ENCODE measurements at regions not wholly inside any gene's neighbourhood (a gene's known extent, or its start where the extent isn't known, plus 50 kb on each side); places are given as distances from the start of the nearest gene placed in this dataset.

DNA sequence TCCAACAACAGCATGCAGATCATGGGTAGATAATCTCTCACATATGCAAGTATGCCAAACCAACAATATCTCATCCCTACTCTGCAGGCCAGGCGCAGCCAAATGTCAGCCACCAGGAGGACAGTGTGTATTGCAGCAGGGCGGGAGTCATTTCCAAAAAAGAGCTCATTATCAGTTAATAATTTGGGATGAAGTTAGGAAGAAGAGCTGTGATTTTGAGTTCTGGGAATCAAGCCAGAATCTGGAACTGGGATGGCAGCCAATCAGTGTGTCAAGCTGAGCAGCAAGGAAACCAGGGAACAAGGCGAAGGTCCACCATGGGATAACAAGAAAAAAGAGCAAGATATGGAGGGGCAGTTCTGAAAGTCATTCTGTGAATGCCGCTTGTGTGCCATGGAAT is 88.2 kb upstream of the CAMK2D start:
- no peak overlapping the region for H3K18ac ChIP-seq (ENCODE audit: low read depth in 1 of 2, low read length in 2 of 2)
- H3K36me3 ChIP-seq (ENCODE audit: control insufficient read depth in 1 of 2, insufficient read depth in 2 of 2, low read depth in 1 of 2, low read length in 2 of 2): no peaks in the 10 kb centered on the region
- no peak overlapping the region for H3K4me3 ChIP-seq (ENCODE audit: insufficient read depth in 1 of 2, low read depth in 1 of 2, low read length in 2 of 2)
- no peak overlapping the region for H3K4ac ChIP-seq (ENCODE audit: low read depth in 1 of 2, low read length in 2 of 2)
- no peaks in the 10 kb centered on the region for H3K27me3 ChIP-seq (ENCODE audit: control insufficient read depth in 1 of 2, insufficient read depth in 1 of 2, low read length in 2 of 2)
- no peak for DNase-seq
- no peak overlapping the region for H2AFZ ChIP-seq (ENCODE audit: low read depth, low read length)
- WGBS: 71% methylated on average over 4 of the region's 4 CpGs
- H3K14ac ChIP-seq (ENCODE audit: low read length in 2 of 2): no peak overlapping the region
- H2BK12ac ChIP-seq (ENCODE audit: low read length in 2 of 2): no peak overlapping the region
- H3K9ac ChIP-seq (ENCODE audit: low read length): no peak overlapping the region
- H4K91ac ChIP-seq (ENCODE audit: low read length): peak overlapping the region; percentile 27
- H3K79me1 ChIP-seq (replicated peaks; ENCODE audit: low read length, poor library complexity, severe bottlenecking): no peaks in the 10 kb centered on the region
- H3K9me3 ChIP-seq (ENCODE audit: control insufficient read depth, low read length): no peaks in the 10 kb centered on the region
- no peak overlapping the region for H4K8ac ChIP-seq (ENCODE audit: low read length)
- H2BK120ac ChIP-seq (ENCODE audit: low read depth, low read length): no peak overlapping the region
- H2BK15ac ChIP-seq (ENCODE audit: low read depth, poor library complexity, severe bottlenecking): no peak overlapping the region
- no peak overlapping the region for H3K23ac ChIP-seq (ENCODE audit: low read length in 2 of 2)
- H3K27ac ChIP-seq (ENCODE audit: low read length, poor library complexity, severe bottlenecking): no peak overlapping the region
- no peak overlapping the region for H2BK5ac ChIP-seq (ENCODE audit: low read depth, low read length, poor library complexity, severe bottlenecking)
- no peak overlapping the region for H2AK5ac ChIP-seq (ENCODE audit: low read length, severe bottlenecking)
- H3K4me2 ChIP-seq (ENCODE audit: low read length, poor library complexity, severe bottlenecking): no peak overlapping the region
- H3K4me1 ChIP-seq (ENCODE audit: control insufficient read depth, insufficient read depth, low read depth, low read length): no peaks in the 10 kb centered on the region

DNA sequence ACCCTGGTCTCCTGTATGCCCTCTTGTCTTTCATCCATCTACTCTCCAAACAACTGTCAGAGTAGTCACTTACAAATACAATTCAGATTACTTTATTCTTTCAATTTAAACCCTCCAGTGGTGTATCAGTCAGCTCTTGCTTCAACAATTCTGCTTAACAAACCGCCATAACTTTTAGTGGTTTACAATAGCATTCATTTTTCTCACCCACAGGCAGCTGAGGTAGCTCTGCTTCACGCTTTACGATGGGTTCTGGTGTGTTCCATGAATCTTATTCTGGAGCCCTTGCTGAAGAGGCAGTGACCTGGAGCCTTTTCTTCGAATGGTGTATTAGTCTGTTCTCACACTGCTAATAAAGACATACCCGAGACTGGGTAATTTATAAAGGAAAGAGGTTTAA is 86.2 kb upstream of the CAMK2D start:
- whole genome bisulfite sequencing: 98% methylated on average over 3 of the region's 5 CpGs
- H3K14ac ChIP-seq (ENCODE audit: low read length in 2 of 2): no peak overlapping the region
- H3K79me1 ChIP-seq (replicated peaks; ENCODE audit: low read length, poor library complexity, severe bottlenecking): no peaks in the 10 kb centered on the region
- no peak overlapping the region for H3K27ac ChIP-seq (ENCODE audit: low read length, poor library complexity, severe bottlenecking)
- no peak overlapping the region for H4K91ac ChIP-seq (ENCODE audit: low read length)
- no peak overlapping the region for H2BK120ac ChIP-seq (ENCODE audit: low read depth, low read length)
- DNase-seq: no peak
- no peak overlapping the region for H3K18ac ChIP-seq (ENCODE audit: low read depth in 1 of 2, low read length in 2 of 2)
- H3K9me3 ChIP-seq (ENCODE audit: control insufficient read depth, low read length): no peaks in the 10 kb centered on the region
- no peak overlapping the region for H3K9ac ChIP-seq (ENCODE audit: low read length)
- no peak overlapping the region for H2BK5ac ChIP-seq (ENCODE audit: low read depth, low read length, poor library complexity, severe bottlenecking)
- no peak overlapping the region for H4K8ac ChIP-seq (ENCODE audit: low read length)
- no peak overlapping the region for H2AFZ ChIP-seq (ENCODE audit: low read depth, low read length)
- no peak overlapping the region for H3K4me2 ChIP-seq (ENCODE audit: low read length, poor library complexity, severe bottlenecking)
- H2BK12ac ChIP-seq (ENCODE audit: low read length in 2 of 2): no peak overlapping the region
- H3K27me3 ChIP-seq (ENCODE audit: control insufficient read depth in 1 of 2, insufficient read depth in 1 of 2, low read length in 2 of 2): no peaks in the 10 kb centered on the region
- H3K4me1 ChIP-seq (ENCODE audit: control insufficient read depth, insufficient read depth, low read depth, low read length): no peaks in the 10 kb centered on the region
- H2BK15ac ChIP-seq (ENCODE audit: low read depth, poor library complexity, severe bottlenecking): no peak overlapping the region
- H2AK5ac ChIP-seq (ENCODE audit: low read length, severe bottlenecking): no peak overlapping the region
- H3K23ac ChIP-seq (ENCODE audit: low read length in 2 of 2): no peak overlapping the region
- H3K36me3 ChIP-seq (ENCODE audit: control insufficient read depth in 1 of 2, insufficient read depth in 2 of 2, low read depth in 1 of 2, low read length in 2 of 2): no peaks in the 10 kb centered on the region
- no peak overlapping the region for H3K4ac ChIP-seq (ENCODE audit: low read depth in 1 of 2, low read length in 2 of 2)
- no peak overlapping the region for H3K4me3 ChIP-seq (ENCODE audit: insufficient read depth in 1 of 2, low read depth in 1 of 2, low read length in 2 of 2)

DNA sequence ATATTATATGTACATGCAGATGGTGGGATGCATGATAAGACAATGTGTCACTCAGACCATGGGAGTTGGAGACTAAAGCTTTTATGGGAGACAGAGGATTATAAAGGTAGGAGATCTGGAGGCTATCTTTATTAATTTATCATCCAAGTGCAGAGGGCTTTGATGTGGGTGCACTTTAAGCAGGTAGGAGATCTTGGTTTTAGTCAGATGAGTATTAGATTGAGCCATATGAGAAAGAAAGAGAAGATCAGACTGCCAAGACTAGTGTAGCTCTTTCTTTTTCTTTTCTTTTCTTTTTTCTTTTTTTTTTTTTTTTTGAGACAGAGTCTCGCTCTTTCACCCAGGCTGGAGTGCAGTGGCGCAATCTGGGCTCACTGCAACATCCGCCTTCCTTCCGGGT is 84.9 kb upstream of the CAMK2D start:
- H3K27ac ChIP-seq (ENCODE audit: low read length, poor library complexity, severe bottlenecking): no peak overlapping the region
- DNase-seq: no peak
- no peak overlapping the region for H3K4ac ChIP-seq (ENCODE audit: low read depth in 1 of 2, low read length in 2 of 2)
- H2AFZ ChIP-seq (ENCODE audit: low read depth, low read length): no peak overlapping the region
- H3K4me1 ChIP-seq (ENCODE audit: control insufficient read depth, insufficient read depth, low read depth, low read length): no peaks in the 10 kb centered on the region
- H3K36me3 ChIP-seq (ENCODE audit: control insufficient read depth in 1 of 2, insufficient read depth in 2 of 2, low read depth in 1 of 2, low read length in 2 of 2): no peaks in the 10 kb centered on the region
- no peak overlapping the region for H4K91ac ChIP-seq (ENCODE audit: low read length)
- H2BK12ac ChIP-seq (ENCODE audit: low read length in 2 of 2): no peak overlapping the region
- H2AK5ac ChIP-seq (ENCODE audit: low read length, severe bottlenecking): no peak overlapping the region
- no peaks in the 10 kb centered on the region for H3K9me3 ChIP-seq (ENCODE audit: control insufficient read depth, low read length)
- H2BK5ac ChIP-seq (ENCODE audit: low read depth, low read length, poor library complexity, severe bottlenecking): no peak overlapping the region
- H3K23ac ChIP-seq (ENCODE audit: low read length in 2 of 2): no peak overlapping the region
- H2BK120ac ChIP-seq (ENCODE audit: low read depth, low read length): no peak overlapping the region
- H3K18ac ChIP-seq (ENCODE audit: low read depth in 1 of 2, low read length in 2 of 2): no peak overlapping the region
- H3K9ac ChIP-seq (ENCODE audit: low read length): no peak overlapping the region
- no peak overlapping the region for H4K8ac ChIP-seq (ENCODE audit: low read length)
- H3K4me3 ChIP-seq (ENCODE audit: insufficient read depth in 1 of 2, low read depth in 1 of 2, low read length in 2 of 2): no peak overlapping the region
- no peaks in the 10 kb centered on the region for H3K79me1 ChIP-seq (replicated peaks; ENCODE audit: low read length, poor library complexity, severe bottlenecking)
- H3K27me3 ChIP-seq (ENCODE audit: control insufficient read depth in 1 of 2, insufficient read depth in 1 of 2, low read length in 2 of 2): no peaks in the 10 kb centered on the region
- no peak overlapping the region for H3K4me2 ChIP-seq (ENCODE audit: low read length, poor library complexity, severe bottlenecking)
- no peak overlapping the region for H2BK15ac ChIP-seq (ENCODE audit: low read depth, poor library complexity, severe bottlenecking)
- 93% methylated on average over 4 of the region's 4 CpGs for WGBS
- H3K14ac ChIP-seq (ENCODE audit: low read length in 2 of 2): no peak overlapping the region

- Histone ChIP-seq H2AFZ (ENCODE audit: low read depth, low read length) (no peak overlapping the region), H3K79me1 (replicated peaks; ENCODE audit: low read length, poor library complexity, severe bottlenecking) (no peaks in the 10 kb centered on the region), H3K9ac (ENCODE audit: low read length) (peak overlapping the region; percentile 22), H3K4ac (ENCODE audit: low read depth in 1 of 2, low read length in 2 of 2) (no peak overlapping the region), H4K8ac (ENCODE audit: low read length) (no peak overlapping the region), H3K4me3 (ENCODE audit: insufficient read depth in 1 of 2, low read depth in 1 of 2, low read length in 2 of 2) (peak overlapping the region in 1 of 2 experiments; percentile 27), H3K18ac (ENCODE audit: low read depth in 1 of 2, low read length in 2 of 2) (no peak overlapping the region), H3K27me3 (ENCODE audit: control insufficient read depth in 1 of 2, insufficient read depth in 1 of 2, low read length in 2 of 2) (no peaks in the 10 kb centered on the region), H3K27ac (ENCODE audit: low read length, poor library complexity, severe bottlenecking) (no peak overlapping the region), H3K36me3 (ENCODE audit: control insufficient read depth in 1 of 2, insufficient read depth in 2 of 2, low read depth in 1 of 2, low read length in 2 of 2) (no peaks in the 10 kb centered on the region), H4K91ac (ENCODE audit: low read length) (no peak overlapping the region), H3K23ac (ENCODE audit: low read length in 2 of 2) (no peak overlapping the region), H2BK15ac (ENCODE audit: low read depth, poor library complexity, severe bottlenecking) (no peak overlapping the region), H2AK5ac (ENCODE audit: low read length, severe bottlenecking) (no peak overlapping the region), H3K4me2 (ENCODE audit: low read length, poor library complexity, severe bottlenecking) (no peak overlapping the region), H3K4me1 (ENCODE audit: control insufficient read depth, insufficient read depth, low read depth, low read length) (no peaks in the 10 kb centered on the region), H3K9me3 (ENCODE audit: control insufficient read depth, low read length) (no peaks in the 10 kb centered on the region), H3K14ac (ENCODE audit: low read length in 2 of 2) (no peak overlapping the region), H2BK12ac (ENCODE audit: low read length in 2 of 2) (no peak overlapping the region), H2BK120ac (ENCODE audit: low read depth, low read length) (no peak overlapping the region), H2BK5ac (ENCODE audit: low read depth, low read length, poor library complexity, severe bottlenecking) (no peak overlapping the region)
- no peak for DNase-seq
- 95% methylated on average over 3 of the region's 5 CpGs for WGBS
These were observed 83.6 kb upstream of the CAMK2D start for GRCh38 chr4:113845138-113845537.
